ENCODE measurements at regions not wholly inside any gene's neighbourhood (a gene's known extent, or its start where the extent isn't known, plus 50 kb on each side); places are given as distances from the start of the nearest gene placed in this dataset.

DNA sequence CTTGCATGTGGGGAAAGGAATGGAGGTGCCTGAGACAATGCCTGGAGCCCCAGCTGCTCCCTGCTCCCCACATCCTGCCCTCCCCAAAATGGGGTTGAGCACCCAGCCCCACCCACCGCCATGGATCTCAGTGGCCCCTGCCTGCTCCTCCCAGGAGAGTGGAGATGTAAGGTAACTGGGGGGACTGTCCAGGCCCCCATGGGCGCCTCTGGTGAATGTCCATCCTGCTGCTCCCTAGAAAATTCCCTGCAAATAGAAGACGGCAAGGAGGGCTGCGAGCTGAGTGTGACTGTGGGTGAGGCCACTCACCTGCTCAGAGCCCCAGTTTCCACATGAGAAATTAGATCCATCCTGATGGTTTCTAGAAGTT is 101.6 kb downstream of the RAMP3 start:
- peak overlapping the region; percentile 13 for H2AK5ac ChIP-seq (ENCODE audit: low read depth, low read length)
- no peak overlapping the region for H3K4me2 ChIP-seq (ENCODE audit: insufficient read depth, low read length, poor library complexity, severe bottlenecking)
- peaks cover 0 to 8% (median 2%) of the 10 kb centered on the region in 3 experiments for H3K27me3 ChIP-seq (ENCODE audit: control insufficient read depth in 3 of 3, insufficient read depth in 3 of 3, low read depth in 1 of 3, low read length in 3 of 3)
- no peak overlapping the region for H3K14ac ChIP-seq (ENCODE audit: low read length)
- no peaks in the 10 kb centered on the region for H3K36me3 ChIP-seq (replicated peaks in 1 of 2; ENCODE audit: control insufficient read depth in 2 of 2, insufficient read depth in 2 of 2, low read length in 2 of 2)
- H3K9me3 ChIP-seq (replicated peaks in 1 of 2; ENCODE audit: control insufficient read depth in 2 of 2, insufficient read depth in 1 of 2, low read depth in 1 of 2, low read length in 2 of 2), result no peaks in the 10 kb centered on the region
- no peak overlapping the region for H3K4me3 ChIP-seq (ENCODE audit: low read length in 2 of 2)
- no peak for DNase-seq (ENCODE audit: low spot score)
- peaks cover 0 to 1% of the 10 kb centered on the region in 2 donors for H3K4me1 ChIP-seq (ENCODE audit: control insufficient read depth in 2 of 2, insufficient read depth in 1 of 2, low read depth in 1 of 2, low read length in 2 of 2)
- H3K27ac ChIP-seq (replicated peaks; ENCODE audit: low read length), result no peak overlapping the region
- WGBS, 2 donors (ENCODE audit: extremely low coverage in 2 of 2, insufficient read length in 2 of 2, insufficient replicate concordance in 1 of 2), result no CpG with 5 or more reads among the region's 4 CpGs
- no peak overlapping the region for H2BK12ac ChIP-seq (ENCODE audit: low read length)
- H3K4ac ChIP-seq (ENCODE audit: low read length), result no peak overlapping the region
- no peak overlapping the region for H3K18ac ChIP-seq (ENCODE audit: low read length)
- no peak overlapping the region for H3K23ac ChIP-seq (ENCODE audit: low read depth, low read length, poor library complexity)
- H4K91ac ChIP-seq (ENCODE audit: low read depth, low read length, poor library complexity), result no peak overlapping the region
- no peak overlapping the region for H4K8ac ChIP-seq (ENCODE audit: low read depth, low read length)
- no peak overlapping the region for H2BK120ac ChIP-seq (ENCODE audit: low read depth, low read length)
- no peak overlapping the region for H2AFZ ChIP-seq (ENCODE audit: low read length)
- no peak overlapping the region for H3K9ac ChIP-seq (ENCODE audit: low read depth, low read length, poor library complexity)
- no peaks in the 10 kb centered on the region for H3K79me1 ChIP-seq (ENCODE audit: low read depth, low read length)
- H2BK15ac ChIP-seq (ENCODE audit: low read length), result no peak overlapping the region
- H2BK5ac ChIP-seq (ENCODE audit: low read length), result no peak overlapping the region

- Histone ChIP-seq H2AFZ (ENCODE audit: low read length) (no peak overlapping the region), H3K4me2 (ENCODE audit: insufficient read depth, low read length, poor library complexity, severe bottlenecking) (no peak overlapping the region), H2BK15ac (ENCODE audit: low read length) (no peak overlapping the region), H2AK5ac (ENCODE audit: low read depth, low read length) (no peak overlapping the region), H3K4ac (ENCODE audit: low read length) (no peak overlapping the region), H3K23ac (ENCODE audit: low read depth, low read length, poor library complexity) (peak overlapping the region; percentile 52), H3K18ac (ENCODE audit: low read length) (peak overlapping the region; percentile 11), H2BK5ac (ENCODE audit: low read length) (no peak overlapping the region), H3K4me1 (ENCODE audit: control insufficient read depth in 2 of 2, insufficient read depth in 1 of 2, low read depth in 1 of 2, low read length in 2 of 2) (peaks cover 0 to 1% of the 10 kb centered on the region in 2 donors), H3K14ac (ENCODE audit: low read length) (no peak overlapping the region), H3K4me3 (ENCODE audit: low read length in 2 of 2) (no peak overlapping the region), H3K27me3 (ENCODE audit: control insufficient read depth in 3 of 3, insufficient read depth in 3 of 3, low read depth in 1 of 3, low read length in 3 of 3) (peaks cover 0 to 8% (median 2%) of the 10 kb centered on the region in 3 experiments), H3K9me3 (replicated peaks in 1 of 2; ENCODE audit: control insufficient read depth in 2 of 2, insufficient read depth in 1 of 2, low read depth in 1 of 2, low read length in 2 of 2) (no peaks in the 10 kb centered on the region), H2BK12ac (ENCODE audit: low read length) (no peak overlapping the region), H3K36me3 (replicated peaks in 1 of 2; ENCODE audit: control insufficient read depth in 2 of 2, insufficient read depth in 2 of 2, low read length in 2 of 2) (no peaks in the 10 kb centered on the region), H3K27ac (replicated peaks; ENCODE audit: low read length) (no peak overlapping the region), H4K91ac (ENCODE audit: low read depth, low read length, poor library complexity) (no peak overlapping the region), H3K9ac (ENCODE audit: low read depth, low read length, poor library complexity) (peak overlapping the region; percentile 7), H3K79me1 (ENCODE audit: low read depth, low read length) (no peaks in the 10 kb centered on the region), H2BK120ac (ENCODE audit: low read depth, low read length) (no peak overlapping the region), H4K8ac (ENCODE audit: low read depth, low read length) (no peak overlapping the region)
- WGBS, 2 donors (ENCODE audit: extremely low coverage in 2 of 2, insufficient read length in 2 of 2, insufficient replicate concordance in 1 of 2), result no CpG with 5 or more reads among the region's 30 CpGs
- DNase-seq (ENCODE audit: low spot score), result peak; percentile 59
These were observed 102.5 kb downstream of the RAMP3 start for GRCh38 chr7:45259966-45260646.

GRCh38 chr7:45267262-45267661 is 109.7 kb downstream of the RAMP3 start:
- WGBS, 2 donors (ENCODE audit: extremely low coverage in 2 of 2, insufficient read length in 2 of 2, insufficient replicate concordance in 1 of 2), result no CpG with 5 or more reads among the region's 9 CpGs

GRCh38 chr7:45268013-45268412 is 110.4 kb downstream of the RAMP3 start:
- H2BK5ac ChIP-seq (ENCODE audit: low read length), result no peak overlapping the region
- no CpG with 5 or more reads among the region's 3 CpGs for WGBS, 2 donors (ENCODE audit: extremely low coverage in 2 of 2, insufficient read length in 2 of 2, insufficient replicate concordance in 1 of 2)

More at GRCh38 chr7:45267262-45267661, 109.7 kb downstream of the RAMP3 start:
- Histone ChIP-seq H4K91ac (ENCODE audit: low read depth, low read length, poor library complexity) (no peak overlapping the region), H3K18ac (ENCODE audit: low read length) (no peak overlapping the region), H2BK15ac (ENCODE audit: low read length) (no peak overlapping the region), H3K36me3 (replicated peaks in 1 of 2; ENCODE audit: control insufficient read depth in 2 of 2, insufficient read depth in 2 of 2, low read length in 2 of 2) (no peaks in the 10 kb centered on the region), H2AFZ (ENCODE audit: low read length) (no peak overlapping the region), H3K14ac (ENCODE audit: low read length) (no peak overlapping the region), H3K27ac (replicated peaks; ENCODE audit: low read length) (no peak overlapping the region), H2AK5ac (ENCODE audit: low read depth, low read length) (no peak overlapping the region), H3K4me2 (ENCODE audit: insufficient read depth, low read length, poor library complexity, severe bottlenecking) (no peak overlapping the region), H3K9me3 (replicated peaks in 1 of 2; ENCODE audit: control insufficient read depth in 2 of 2, insufficient read depth in 1 of 2, low read depth in 1 of 2, low read length in 2 of 2) (no peaks in the 10 kb centered on the region), H2BK120ac (ENCODE audit: low read depth, low read length) (no peak overlapping the region), H3K9ac (ENCODE audit: low read depth, low read length, poor library complexity) (no peak overlapping the region), H4K8ac (ENCODE audit: low read depth, low read length) (no peak overlapping the region), H2BK12ac (ENCODE audit: low read length) (no peak overlapping the region), H2BK5ac (ENCODE audit: low read length) (no peak overlapping the region), H3K27me3 (ENCODE audit: control insufficient read depth in 3 of 3, insufficient read depth in 3 of 3, low read depth in 1 of 3, low read length in 3 of 3) (peaks cover 0 to 9% (median 0%) of the 10 kb centered on the region in 3 experiments), H3K4me1 (ENCODE audit: control insufficient read depth in 2 of 2, insufficient read depth in 1 of 2, low read depth in 1 of 2, low read length in 2 of 2) (no peaks in the 10 kb centered on the region), H3K79me1 (ENCODE audit: low read depth, low read length) (no peaks in the 10 kb centered on the region), H3K23ac (ENCODE audit: low read depth, low read length, poor library complexity) (no peak overlapping the region), H3K4me3 (ENCODE audit: low read length in 2 of 2) (no peak overlapping the region), H3K4ac (ENCODE audit: low read length) (no peak overlapping the region)
- DNase-seq (ENCODE audit: low spot score), result no peak

More at GRCh38 chr7:45268013-45268412, 110.4 kb downstream of the RAMP3 start:
- Histone ChIP-seq H2BK15ac (ENCODE audit: low read length) (no peak overlapping the region), H2BK12ac (ENCODE audit: low read length) (no peak overlapping the region), H3K4ac (ENCODE audit: low read length) (no peak overlapping the region), H3K4me2 (ENCODE audit: insufficient read depth, low read length, poor library complexity, severe bottlenecking) (no peak overlapping the region), H3K4me3 (ENCODE audit: low read length in 2 of 2) (no peak overlapping the region), H2AK5ac (ENCODE audit: low read depth, low read length) (no peak overlapping the region), H4K91ac (ENCODE audit: low read depth, low read length, poor library complexity) (no peak overlapping the region), H3K9ac (ENCODE audit: low read depth, low read length, poor library complexity) (no peak overlapping the region), H3K9me3 (replicated peaks in 1 of 2; ENCODE audit: control insufficient read depth in 2 of 2, insufficient read depth in 1 of 2, low read depth in 1 of 2, low read length in 2 of 2) (no peaks in the 10 kb centered on the region), H2BK120ac (ENCODE audit: low read depth, low read length) (no peak overlapping the region), H2AFZ (ENCODE audit: low read length) (no peak overlapping the region), H3K27ac (replicated peaks; ENCODE audit: low read length) (no peak overlapping the region), H4K8ac (ENCODE audit: low read depth, low read length) (no peak overlapping the region), H3K23ac (ENCODE audit: low read depth, low read length, poor library complexity) (no peak overlapping the region), H3K36me3 (replicated peaks in 1 of 2; ENCODE audit: control insufficient read depth in 2 of 2, insufficient read depth in 2 of 2, low read length in 2 of 2) (no peaks in the 10 kb centered on the region), H3K14ac (ENCODE audit: low read length) (no peak overlapping the region), H3K27me3 (ENCODE audit: control insufficient read depth in 3 of 3, insufficient read depth in 3 of 3, low read depth in 1 of 3, low read length in 3 of 3) (peaks cover 0 to 9% (median 0%) of the 10 kb centered on the region in 3 experiments), H3K79me1 (ENCODE audit: low read depth, low read length) (no peaks in the 10 kb centered on the region), H3K18ac (ENCODE audit: low read length) (no peak overlapping the region), H3K4me1 (ENCODE audit: control insufficient read depth in 2 of 2, insufficient read depth in 1 of 2, low read depth in 1 of 2, low read length in 2 of 2) (no peaks in the 10 kb centered on the region)
- no peak for DNase-seq (ENCODE audit: low spot score)

Measured in neuronal stem cell (in vitro differentiated cells).